Muscle of leg (tissue), 3 donors: ENCODE measurements at regions not wholly inside any gene's neighbourhood (a gene's known extent, or its start where the extent isn't known, plus 50 kb on each side); places are given as distances from the start of the nearest gene placed in this dataset.
"Not testable (repeated sequence)": the region's sequence is repeated elsewhere in the genome, so short reads cannot be mapped to it uniquely, and the experiment has no call there.

Experiments used
- DNase-seq: peaks from one replicate; pipeline ENCODE4 v3.0.0; 2013
- H3K27ac ChIP-seq: one replicate; pipeline ENCODE4 v1.5.1; 2013; ENCODE audit warnings: mild to moderate bottlenecking, low read length, control low read depth
- H3K27me3 ChIP-seq: one replicate; pipeline ENCODE4 v1.6.1; 2013; ENCODE audit warnings: low read length; ENCODE audit not compliant: control insufficient read depth, insufficient read depth
- H3K36me3 ChIP-seq: one replicate; pipeline ENCODE4 v1.6.1; 2013; ENCODE audit warnings: low read length; ENCODE audit not compliant: control insufficient read depth, insufficient read depth
- H3K4me1 ChIP-seq: one replicate; pipeline ENCODE4 v1.6.1; 2013; ENCODE audit warnings: low read length; ENCODE audit not compliant: control insufficient read depth, insufficient read depth
- H3K4me3 ChIP-seq: one replicate; pipeline ENCODE4 v1.5.1; 2013; ENCODE audit warnings: low read length, control low read depth
- H3K9me3 ChIP-seq: replicated peaks from 2 replicates; pipeline ENCODE4 v1.6.1; 2013; ENCODE audit warnings: low read depth, low read length; ENCODE audit not compliant: control insufficient read depth
- WGBS: methylation state at CpG from one replicate; pipeline ENCODE4 v1.1.5; 2013; ENCODE audit warnings: missing lambda C conversion rate; ENCODE audit not compliant: insufficient coverage; 5-methylcytosine and 5-hydroxymethylcytosine counted together

GRCh38 chr15:53197426-53197839, 407.3 kb upstream of the ONECUT1 start:
- Histone ChIP-seq H3K27me3 (peaks cover 10% of the 10 kb centered on the region), H3K27ac (no peak overlapping the region), H3K4me3 (no peak overlapping the region), H3K36me3 (no peaks in the 10 kb centered on the region), H3K9me3 (no peaks in the 10 kb centered on the region), H3K4me1 (no peaks in the 10 kb centered on the region)
- 9% methylated on average over 7 of the region's 23 CpGs for WGBS
- peak; percentile 50 for DNase-seq

- H3K27me3 ChIP-seq: peaks cover 10% of the 10 kb centered on the region
- H3K4me1 ChIP-seq: no peaks in the 10 kb centered on the region
- no peaks in the 10 kb centered on the region for H3K9me3 ChIP-seq
- 49% methylated on average over 8 of the region's 11 CpGs for WGBS
- DNase-seq: no peak
- no peaks in the 10 kb centered on the region for H3K36me3 ChIP-seq
- H3K27ac ChIP-seq: no peak overlapping the region
- H3K4me3 ChIP-seq: no peak overlapping the region
Observed at GRCh38 chr15:53196788-53197187, 406.7 kb upstream of the ONECUT1 start.

GRCh38 chr15:53196242-53196641, 406.1 kb upstream of the ONECUT1 start:
- Histone ChIP-seq H3K27me3 (peaks cover 10% of the 10 kb centered on the region), H3K27ac (no peak overlapping the region), H3K4me3 (no peak overlapping the region), H3K4me1 (no peaks in the 10 kb centered on the region), H3K36me3 (no peaks in the 10 kb centered on the region), H3K9me3 (no peaks in the 10 kb centered on the region)
- no peak for DNase-seq
- WGBS: 42% methylated on average over 2 of the region's 5 CpGs

GRCh38 chr15:53193149-53193548, 403.0 kb upstream of the ONECUT1 start:
- peak; percentile 43 for DNase-seq
- no peak overlapping the region for H3K27ac ChIP-seq
- no CpG with 5 or more reads among the region's 2 CpGs for WGBS
- no peaks in the 10 kb centered on the region for H3K4me1 ChIP-seq
- H3K4me3 ChIP-seq: no peak overlapping the region
- H3K27me3 ChIP-seq: peaks cover 10% of the 10 kb centered on the region
- no peaks in the 10 kb centered on the region for H3K36me3 ChIP-seq
- no peaks in the 10 kb centered on the region for H3K9me3 ChIP-seq

- no CpG with 5 or more reads among the region's 4 CpGs for WGBS
- H3K27ac ChIP-seq: no peak overlapping the region
- no peak for DNase-seq
Observed at GRCh38 chr15:53189860-53190259, 399.7 kb upstream of the ONECUT1 start.

GRCh38 chr15:53183449-53183848, 393.3 kb upstream of the ONECUT1 start:
- H3K27me3 ChIP-seq, H3K36me3 ChIP-seq, H3K4me3 ChIP-seq, H3K4me1 ChIP-seq, H3K9me3 ChIP-seq, H3K27ac ChIP-seq, DNase-seq: not testable (repeated sequence)
- WGBS: 76% methylated on average over 8 of the region's 9 CpGs

More at GRCh38 chr15:53189860-53190259, 399.7 kb upstream of the ONECUT1 start:
- Histone ChIP-seq H3K27me3 (no peaks in the 10 kb centered on the region), H3K4me1 (no peaks in the 10 kb centered on the region), H3K4me3 (no peak overlapping the region), H3K9me3 (no peaks in the 10 kb centered on the region), H3K36me3 (no peaks in the 10 kb centered on the region)

GRCh38 chr15:53171571-53171970, 381.4 kb upstream of the ONECUT1 start:
- 100% methylated on average over 1 of the region's 1 CpG for WGBS
- Histone ChIP-seq H3K27ac (no peak overlapping the region), H3K4me1 (no peaks in the 10 kb centered on the region), H3K4me3 (no peak overlapping the region), H3K27me3 (no peaks in the 10 kb centered on the region), H3K36me3 (no peaks in the 10 kb centered on the region), H3K9me3 (no peaks in the 10 kb centered on the region)
- DNase-seq: no peak

- WGBS: 67% methylated on average over 1 of the region's 2 CpGs
- Histone ChIP-seq H3K27ac (no peak overlapping the region), H3K36me3 (no peaks in the 10 kb centered on the region), H3K9me3 (no peaks in the 10 kb centered on the region), H3K4me1 (no peaks in the 10 kb centered on the region), H3K4me3 (no peak overlapping the region), H3K27me3 (no peaks in the 10 kb centered on the region)
- DNase-seq: no peak
Observed at GRCh38 chr15:53166684-53167201, 376.6 kb upstream of the ONECUT1 start.

- H3K4me1 ChIP-seq: no peaks in the 10 kb centered on the region
- H3K36me3 ChIP-seq: no peaks in the 10 kb centered on the region
- 50% methylated on average over 2 of the region's 7 CpGs for WGBS
- no peaks in the 10 kb centered on the region for H3K9me3 ChIP-seq
- H3K27me3 ChIP-seq: no peaks in the 10 kb centered on the region
- DNase-seq: no peak
- no peak overlapping the region for H3K4me3 ChIP-seq
- H3K27ac ChIP-seq: no peak overlapping the region
Observed at GRCh38 chr15:53165988-53166683, 376.0 kb upstream of the ONECUT1 start.

GRCh38 chr15:53160092-53160704, 370.1 kb upstream of the ONECUT1 start:
- Histone ChIP-seq H3K27ac (no peak overlapping the region), H3K27me3 (no peaks in the 10 kb centered on the region), H3K36me3 (no peaks in the 10 kb centered on the region), H3K4me3 (no peak overlapping the region), H3K4me1 (no peaks in the 10 kb centered on the region), H3K9me3 (no peaks in the 10 kb centered on the region)
- DNase-seq: no peak
- 60% methylated on average over 1 of the region's 3 CpGs for WGBS
